HepG2 (cell line): ENCODE measurements at regions not wholly inside any gene's neighbourhood (a gene's known extent, or its start where the extent isn't known, plus 50 kb on each side); places are given as distances from the start of the nearest gene placed in this dataset.

ENCODE experiments used
- EHMT2 ChIP-seq: fragments of 200-600 bp; sonication (generic); IDR thresholded peaks from 2 replicates; pipeline ENCODE4 v1.7.0; 2017; ENCODE audit warnings: antibody characterized with exemption, low read depth, low read length, borderline replicate concordance
- FOXK1 ChIP-seq: sonication (generic); formaldehyde crosslinking; IDR thresholded peaks from 2 replicates; pipeline ENCODE4 v1.4.0; 2020; ENCODE audit warnings: low read depth, missing genetic modification reagents, borderline replicate concordance
- GZF1 ChIP-seq: sonication (generic); formaldehyde crosslinking; IDR thresholded peaks from 2 replicates; pipeline ENCODE4 v1.5.1; 2020; ENCODE audit warnings: mild to moderate bottlenecking, missing genetic modification reagents
- JDP2 ChIP-seq: sonication (generic); formaldehyde crosslinking; IDR thresholded peaks from 2 replicates; pipeline ENCODE4 v1.8.1; 2022; ENCODE audit warnings: missing genetic modification reagents, borderline replicate concordance
- MAFF ChIP-seq: IDR thresholded peaks from 2 replicates; pipeline ENCODE4 v1.6.1; 2011; ENCODE audit warnings: low read depth, low read length, improper control_type of control experiment
- NPAS2 ChIP-seq: sonication (generic); formaldehyde crosslinking; IDR thresholded peaks from 2 replicates; pipeline ENCODE4 v1.8.0; 2022; ENCODE audit warnings: mild to moderate bottlenecking, missing genetic modification reagents, borderline replicate concordance
- RARG ChIP-seq: sonication (generic); formaldehyde crosslinking; IDR thresholded peaks from 2 replicates; pipeline ENCODE4 v1.4.0; 2020; ENCODE audit warnings: low read depth, mild to moderate bottlenecking, missing genetic modification reagents
- THAP11 ChIP-seq: IDR thresholded peaks from 2 replicates; pipeline ENCODE4 v1.6.1; 2016; ENCODE audit warnings: missing biosample characterization, missing genetic modification reagents
- THAP8 ChIP-seq: sonication (generic); formaldehyde crosslinking; IDR thresholded peaks from 2 replicates; pipeline ENCODE4 v1.5.1; 2020; ENCODE audit warnings: missing genetic modification reagents, mild to moderate bottlenecking, borderline replicate concordance
- ZBTB40 ChIP-seq, 2 experiments: fragments of 450-650 bp in 1 of 2; sonication (generic) in 1 of 2; formaldehyde crosslinking in 1 of 2; IDR thresholded peaks; 2 replicates each; pipeline versions ENCODE4 v1.6.1 to v1.8.0; 2016 to 2022; ENCODE audit warnings: antibody characterized with exemption in 1 of 2, mild to moderate bottlenecking in 1 of 2, missing genetic modification reagents in 1 of 2
- ZNF101 ChIP-seq: sonication (generic); formaldehyde crosslinking; IDR thresholded peaks from 2 replicates; pipeline ENCODE4 v1.4.0; 2020; ENCODE audit warnings: mild to moderate bottlenecking, low read depth, missing genetic modification reagents, borderline replicate concordance
- ZNF646 ChIP-seq: sonication (generic); formaldehyde crosslinking; IDR thresholded peaks from 2 replicates; pipeline ENCODE4 v1.9.0; 2021; ENCODE audit warnings: mild to moderate bottlenecking, missing genetic modification reagents

- no peak for TF ChIP-seq GZF1 (CRISPR knock-in tag)
- TF ChIP-seq ZNF101 (CRISPR knock-in tag) = peak; percentile 73; the same call in 1 of the 2 replicates
- no peak for TF ChIP-seq THAP8 (CRISPR knock-in tag)
- 0 out of 2 replicates have a peak, but pooled peaks have one; percentile 1 for TF ChIP-seq EHMT2
- TF ChIP-seq ZNF646 (CRISPR knock-in tag) = 0 out of 2 replicates have a peak, but pooled peaks have one; percentile 47
- no peak; the same call in 1 of the 2 replicates for TF ChIP-seq JDP2 (CRISPR knock-in tag)
- no peak for TF ChIP-seq RARG
- TF ChIP-seq ZBTB40 (IDR thresholded peaks at IDR 0.05) = no peak
- peak; percentile 65; the same call in 1 of the 2 replicates for TF ChIP-seq ZBTB40 (CRISPR knock-in tag; IDR thresholded peaks at IDR 0.05)
- TF ChIP-seq MAFF = peak; percentile 56
- TF ChIP-seq THAP11 = peak; percentile 82
- no peak for TF ChIP-seq NPAS2 (CRISPR knock-in tag)
- TF ChIP-seq FOXK1 (CRISPR knock-in tag) = peak; percentile 98
These were observed 71.1 kb upstream of the SH3BP4 start (continued) for GRCh38 chr2:234880551-234881211.
